AG04449 (cell line): ENCODE measurements at regions not wholly inside any gene's neighbourhood (a gene's known extent, or its start where the extent isn't known, plus 50 kb on each side); places are given as distances from the start of the nearest gene placed in this dataset.

Experiments
- CTCF ChIA-PET: fragments of 350-600 bp; formaldehyde crosslinking; extraction: SDS; loops from one replicate; lab custom pipeline; 2021; ENCODE audit warnings: antibody characterized with exemption; lab: Yijun Ruan, JAX
- POLR2A ChIA-PET: fragments of 400-600, 350-600 bp; formaldehyde crosslinking; extraction: SDS; loops from one replicate; lab custom pipeline; 2020; ENCODE audit warnings: antibody characterized with exemption, inconsistent platforms; lab: Yijun Ruan, JAX
- DNase-seq: peaks from one replicate; pipeline ENCODE4 v3.0.0-alpha.2; 2010; ENCODE audit warnings: low read depth, low spot score
- H3K4me3 ChIP-seq: 2 replicates; pipeline ENCODE4 v1.5.1; 2011; ENCODE audit warnings: low read depth, mild to moderate bottlenecking, control low read depth, low read length
- CTCF ChIP-seq: IDR thresholded peaks from one replicate; pipeline ENCODE4 v1.5.1; 2011; ENCODE audit warnings: mild to moderate bottlenecking, moderate library complexity, low read length, control low read depth, inconsistent platforms; ENCODE audit not compliant: insufficient read depth; ENCODE audit errors: missing control alignments

GRCh38 chr20:40848526-40848925, 159.5 kb upstream of the MAFB start:
- CTCF ChIA-PET: no interaction called here
- no peak for TF ChIP-seq CTCF
- no peak for DNase-seq
- H3K4me3 ChIP-seq: no peak overlapping the region
- POLR2A ChIA-PET: no interaction called here

- H3K4me3 ChIP-seq: no peak overlapping the region
- ChIA-PET CTCF (interaction anchor here (1.0 kb wide), 1 partner anchor 114 kb away, joined by 3 read pairs; no protein-coding TSS in a partner anchor), POLR2A (no interaction called here)
- no peak for DNase-seq
- no peak for TF ChIP-seq CTCF
Observed at GRCh38 chr20:40849456-40849855, 160.4 kb upstream of the MAFB start.

- POLR2A ChIA-PET: no interaction called here
Observed at GRCh38 chr20:40851051-40851450, 162.0 kb upstream of the MAFB start.

GRCh38 chr20:40855269-40855668, 166.2 kb upstream of the MAFB start:
- no peak for TF ChIP-seq CTCF
- CTCF ChIA-PET: no interaction called here
- no peak for DNase-seq
- POLR2A ChIA-PET: no interaction called here
- H3K4me3 ChIP-seq: no peak overlapping the region

More at GRCh38 chr20:40851051-40851450, 162.0 kb upstream of the MAFB start:
- no peak overlapping the region for H3K4me3 ChIP-seq
- no peak for TF ChIP-seq CTCF
- CTCF ChIA-PET: no interaction called here
- DNase-seq: no peak

- ChIA-PET CTCF (no interaction called here), POLR2A (no interaction called here)
- no peak for DNase-seq
- no peak for TF ChIP-seq CTCF
- H3K4me3 ChIP-seq: no peak overlapping the region
Observed at GRCh38 chr20:40856653-40857052, 167.6 kb upstream of the MAFB start.

GRCh38 chr20:40860487-40860902, 168.1 kb upstream of the TOP1 start:
- POLR2A ChIA-PET: no interaction called here
- H3K4me3 ChIP-seq: no peak overlapping the region

More at GRCh38 chr20:40860487-40860902, 168.1 kb upstream of the TOP1 start:
- TF ChIP-seq CTCF: no peak
- CTCF ChIA-PET: no interaction called here
- no peak for DNase-seq
